Neural progenitor cell (in vitro differentiated cells): ENCODE measurements at regions not wholly inside any gene's neighbourhood (a gene's known extent, or its start where the extent isn't known, plus 50 kb on each side); places are given as distances from the start of the nearest gene placed in this dataset.

Source experiments
- CTCF ChIP-seq: fragments of 200-600 bp; sonication (generic); IDR thresholded peaks from 2 replicates; pipeline ENCODE4 v1.5.1; 2017; ENCODE audit warnings: antibody characterized with exemption, mild to moderate bottlenecking
- EZH2 ChIP-seq: fragments of 200-600 bp; sonication (generic); IDR thresholded peaks from 2 replicates; pipeline ENCODE4 v1.6.1; 2017; ENCODE audit warnings: antibody characterized with exemption, mild to moderate bottlenecking, moderate library complexity
- EZH2phosphoT487 ChIP-seq: fragments of 200-600 bp; sonication (generic); IDR thresholded peaks from 2 replicates; pipeline ENCODE4 v1.6.1; 2017; ENCODE audit warnings: antibody characterized with exemption

- TF ChIP-seq CTCF (no peak), EZH2 (no peak), EZH2phosphoT487 (no peak)
Measured at GRCh38 chr11:16469968-16470367, 113.6 kb upstream of the SOX6 start.
